SK-N-SH (cell line): ENCODE measurements at regions not wholly inside any gene's neighbourhood (a gene's known extent, or its start where the extent isn't known, plus 50 kb on each side); places are given as distances from the start of the nearest gene placed in this dataset.

Experiments
- EP300 ChIP-seq, 2 experiments: IDR thresholded peaks; 2 replicates each; pipeline versions ENCODE4 v1.4.0 to v1.6.1; 2012; ENCODE audit warnings: borderline replicate concordance in 1 of 2, low read depth in 1 of 2, low read length in 1 of 2
- FOXJ3 ChIP-seq: sonication (generic); formaldehyde crosslinking; IDR thresholded peaks from 2 replicates; pipeline ENCODE4 v1.5.1; 2020; ENCODE audit warnings: mild to moderate bottlenecking, missing genetic modification reagents
- TF ChIP-seq, protein P1 (sequence below): fragments of 200-600 bp; sonication (generic); IDR thresholded peaks from 2 replicates; pipeline ENCODE4 v1.6.1; 2017; ENCODE audit warnings: antibody characterized with exemption, mild to moderate bottlenecking, moderate library complexity

- TF ChIP-seq, protein P1, sequence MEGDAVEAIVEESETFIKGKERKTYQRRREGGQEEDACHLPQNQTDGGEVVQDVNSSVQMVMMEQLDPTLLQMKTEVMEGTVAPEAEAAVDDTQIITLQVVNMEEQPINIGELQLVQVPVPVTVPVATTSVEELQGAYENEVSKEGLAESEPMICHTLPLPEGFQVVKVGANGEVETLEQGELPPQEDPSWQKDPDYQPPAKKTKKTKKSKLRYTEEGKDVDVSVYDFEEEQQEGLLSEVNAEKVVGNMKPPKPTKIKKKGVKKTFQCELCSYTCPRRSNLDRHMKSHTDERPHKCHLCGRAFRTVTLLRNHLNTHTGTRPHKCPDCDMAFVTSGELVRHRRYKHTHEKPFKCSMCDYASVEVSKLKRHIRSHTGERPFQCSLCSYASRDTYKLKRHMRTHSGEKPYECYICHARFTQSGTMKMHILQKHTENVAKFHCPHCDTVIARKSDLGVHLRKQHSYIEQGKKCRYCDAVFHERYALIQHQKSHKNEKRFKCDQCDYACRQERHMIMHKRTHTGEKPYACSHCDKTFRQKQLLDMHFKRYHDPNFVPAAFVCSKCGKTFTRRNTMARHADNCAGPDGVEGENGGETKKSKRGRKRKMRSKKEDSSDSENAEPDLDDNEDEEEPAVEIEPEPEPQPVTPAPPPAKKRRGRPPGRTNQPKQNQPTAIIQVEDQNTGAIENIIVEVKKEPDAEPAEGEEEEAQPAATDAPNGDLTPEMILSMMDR = no peak
- no peak for TF ChIP-seq EP300 (IDR thresholded peaks at IDR 0.05; ENCODE audit: borderline replicate concordance in 1 of 2, low read depth in 1 of 2, low read length in 1 of 2)
- no peak for TF ChIP-seq FOXJ3 (CRISPR knock-in tag)
These were observed 402.4 kb downstream of the ZFHX3 start for GRCh38 chr16:72645538-72645937.
